ENCODE measurements at regions not wholly inside any gene's neighbourhood (a gene's known extent, or its start where the extent isn't known, plus 50 kb on each side); places are given as distances from the start of the nearest gene placed in this dataset.

- TF ChIP-seq EZH2phosphoT487 (IDR thresholded peaks at IDR 0.05; ENCODE audit: low read depth, severe bottlenecking, unreplicated experiment) (no peak), CTCF (IDR thresholded peaks at IDR 0.05; ENCODE audit: poor library complexity) (no peak), EZH2 (IDR thresholded peaks at IDR 0.05; ENCODE audit: borderline replicate concordance) (no peak)
- H4K20me1 ChIP-seq (ENCODE audit: insufficient read depth, poor library complexity, severe bottlenecking): no peaks in the 10 kb centered on the region
- no peak overlapping the region for H2AFZ ChIP-seq
- no peak overlapping the region for H3K4me3 ChIP-seq
- no peaks in the 10 kb centered on the region for H3K79me2 ChIP-seq
- WGBS (ENCODE audit: low lambda C conversion rate, missing lambda C conversion rate): 44% methylated on average over 2 of the region's 2 CpGs
- no peaks in the 10 kb centered on the region for H3K36me3 ChIP-seq (replicated peaks; ENCODE audit: insufficient read depth, low read depth)
- no peaks in the 10 kb centered on the region for H3K27me3 ChIP-seq
- H3K27ac ChIP-seq: no peak overlapping the region
- no peak for DNase-seq (ENCODE audit: low spot score)
- no peak overlapping the region for H3K4me2 ChIP-seq
- no peaks in the 10 kb centered on the region for H3K9me2 ChIP-seq (replicated peaks; ENCODE audit: insufficient read depth)
- no peaks in the 10 kb centered on the region for H3K9me3 ChIP-seq (ENCODE audit: low read depth)
- H3K4me1 ChIP-seq (ENCODE audit: insufficient read depth): no peaks in the 10 kb centered on the region
Measured at GRCh38 chr11:90913131-90913668, 690.4 kb upstream of the CHORDC1 start.

GRCh38 chr11:90912631-90913030, 689.8 kb upstream of the CHORDC1 start:
- Histone ChIP-seq H3K27ac (no peak overlapping the region), H3K9me3 (ENCODE audit: low read depth) (no peaks in the 10 kb centered on the region), H3K9me2 (replicated peaks; ENCODE audit: insufficient read depth) (no peaks in the 10 kb centered on the region), H3K27me3 (no peaks in the 10 kb centered on the region), H4K20me1 (ENCODE audit: insufficient read depth, poor library complexity, severe bottlenecking) (no peaks in the 10 kb centered on the region), H3K4me1 (ENCODE audit: insufficient read depth) (no peaks in the 10 kb centered on the region), H3K4me2 (no peak overlapping the region), H3K36me3 (replicated peaks; ENCODE audit: insufficient read depth, low read depth) (no peaks in the 10 kb centered on the region), H2AFZ (no peak overlapping the region), H3K4me3 (no peak overlapping the region), H3K79me2 (no peaks in the 10 kb centered on the region)
- TF ChIP-seq EZH2phosphoT487 (IDR thresholded peaks at IDR 0.05; ENCODE audit: low read depth, severe bottlenecking, unreplicated experiment): no peak
- no peak for TF ChIP-seq EZH2 (IDR thresholded peaks at IDR 0.05; ENCODE audit: borderline replicate concordance)
- no peak for TF ChIP-seq CTCF (IDR thresholded peaks at IDR 0.05; ENCODE audit: poor library complexity)
- 65% methylated on average over 5 of the region's 5 CpGs for WGBS (ENCODE audit: low lambda C conversion rate, missing lambda C conversion rate)
- no peak for DNase-seq (ENCODE audit: low spot score)

GRCh38 chr11:90911192-90911591, 688.3 kb upstream of the CHORDC1 start:
- Histone ChIP-seq H3K27me3 (no peaks in the 10 kb centered on the region), H3K27ac (no peak overlapping the region), H3K4me2 (no peak overlapping the region), H4K20me1 (ENCODE audit: insufficient read depth, poor library complexity, severe bottlenecking) (no peaks in the 10 kb centered on the region), H3K9me2 (replicated peaks; ENCODE audit: insufficient read depth) (no peaks in the 10 kb centered on the region), H3K4me1 (ENCODE audit: insufficient read depth) (no peaks in the 10 kb centered on the region), H3K4me3 (no peak overlapping the region), H3K9me3 (ENCODE audit: low read depth) (no peaks in the 10 kb centered on the region), H2AFZ (no peak overlapping the region), H3K79me2 (no peaks in the 10 kb centered on the region), H3K36me3 (replicated peaks; ENCODE audit: insufficient read depth, low read depth) (no peaks in the 10 kb centered on the region)
- no peak for DNase-seq (ENCODE audit: low spot score)
- WGBS (ENCODE audit: low lambda C conversion rate, missing lambda C conversion rate): 97% methylated on average over 2 of the region's 2 CpGs
- TF ChIP-seq EZH2 (IDR thresholded peaks at IDR 0.05; ENCODE audit: borderline replicate concordance) (no peak), EZH2phosphoT487 (IDR thresholded peaks at IDR 0.05; ENCODE audit: low read depth, severe bottlenecking, unreplicated experiment) (no peak), CTCF (IDR thresholded peaks at IDR 0.05; ENCODE audit: poor library complexity) (no peak)

- H3K36me3 ChIP-seq (replicated peaks; ENCODE audit: insufficient read depth, low read depth): no peaks in the 10 kb centered on the region
- no peak overlapping the region for H3K4me2 ChIP-seq
- H3K9me3 ChIP-seq (ENCODE audit: low read depth): no peaks in the 10 kb centered on the region
- H2AFZ ChIP-seq: no peak overlapping the region
- H3K27ac ChIP-seq: no peak overlapping the region
- no peaks in the 10 kb centered on the region for H3K9me2 ChIP-seq (replicated peaks; ENCODE audit: insufficient read depth)
- 80% methylated on average over 3 of the region's 3 CpGs for WGBS (ENCODE audit: low lambda C conversion rate, missing lambda C conversion rate)
- H3K4me1 ChIP-seq (ENCODE audit: insufficient read depth): no peaks in the 10 kb centered on the region
- H3K79me2 ChIP-seq: no peaks in the 10 kb centered on the region
- TF ChIP-seq CTCF (IDR thresholded peaks at IDR 0.05; ENCODE audit: poor library complexity) (no peak), EZH2 (IDR thresholded peaks at IDR 0.05; ENCODE audit: borderline replicate concordance) (no peak), EZH2phosphoT487 (IDR thresholded peaks at IDR 0.05; ENCODE audit: low read depth, severe bottlenecking, unreplicated experiment) (no peak)
- no peak for DNase-seq (ENCODE audit: low spot score)
- no peaks in the 10 kb centered on the region for H4K20me1 ChIP-seq (ENCODE audit: insufficient read depth, poor library complexity, severe bottlenecking)
- no peaks in the 10 kb centered on the region for H3K27me3 ChIP-seq
- no peak overlapping the region for H3K4me3 ChIP-seq
Measured at GRCh38 chr11:90908074-90908473, 685.2 kb upstream of the CHORDC1 start.

Measured in hepatocyte (in vitro differentiated cells).